ENCODE measurements at regions not wholly inside any gene's neighbourhood (a gene's known extent, or its start where the extent isn't known, plus 50 kb on each side); places are given as distances from the start of the nearest gene placed in this dataset.

GRCh38 chr11:97905671-97906070 is 1115.1 kb upstream of the CNTN5 start:
- TF ChIP-seq CTCF (IDR thresholded peaks at IDR 0.05) (no peak), EP300 (IDR thresholded peaks at IDR 0.05; ENCODE audit: low read depth) (no peak)
